NCI-H1105 (cell line): ENCODE measurements at regions not wholly inside any gene's neighbourhood (a gene's known extent, or its start where the extent isn't known, plus 50 kb on each side); places are given as distances from the start of the nearest gene placed in this dataset.

Experiments
- DNase-seq: peaks from one replicate; lab custom pipeline; 2025; lab: John Stamatoyannopoulos, UW

DNA sequence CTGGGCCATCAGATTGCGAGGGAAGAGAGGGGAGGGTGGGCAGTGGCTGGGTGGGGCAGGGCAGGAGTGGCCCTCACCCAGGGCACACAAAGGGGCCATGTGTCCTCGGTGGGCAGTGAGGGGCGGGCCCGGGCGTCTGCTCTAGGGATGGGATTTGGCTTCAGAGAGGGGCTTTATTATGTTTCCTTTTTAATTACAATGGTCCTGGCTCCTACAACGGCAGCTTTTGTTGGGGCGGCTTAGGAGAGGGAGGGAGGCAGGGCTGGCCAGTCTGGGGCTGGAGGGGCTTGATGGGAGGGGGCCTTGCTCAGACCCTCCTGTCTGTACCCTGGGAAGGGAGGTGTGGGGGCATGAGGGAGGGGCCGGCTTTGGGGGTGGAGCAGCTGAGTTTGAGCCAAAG lies 102.8 kb upstream of the WNT4 start:
- DNase-seq, result no peak

DNA sequence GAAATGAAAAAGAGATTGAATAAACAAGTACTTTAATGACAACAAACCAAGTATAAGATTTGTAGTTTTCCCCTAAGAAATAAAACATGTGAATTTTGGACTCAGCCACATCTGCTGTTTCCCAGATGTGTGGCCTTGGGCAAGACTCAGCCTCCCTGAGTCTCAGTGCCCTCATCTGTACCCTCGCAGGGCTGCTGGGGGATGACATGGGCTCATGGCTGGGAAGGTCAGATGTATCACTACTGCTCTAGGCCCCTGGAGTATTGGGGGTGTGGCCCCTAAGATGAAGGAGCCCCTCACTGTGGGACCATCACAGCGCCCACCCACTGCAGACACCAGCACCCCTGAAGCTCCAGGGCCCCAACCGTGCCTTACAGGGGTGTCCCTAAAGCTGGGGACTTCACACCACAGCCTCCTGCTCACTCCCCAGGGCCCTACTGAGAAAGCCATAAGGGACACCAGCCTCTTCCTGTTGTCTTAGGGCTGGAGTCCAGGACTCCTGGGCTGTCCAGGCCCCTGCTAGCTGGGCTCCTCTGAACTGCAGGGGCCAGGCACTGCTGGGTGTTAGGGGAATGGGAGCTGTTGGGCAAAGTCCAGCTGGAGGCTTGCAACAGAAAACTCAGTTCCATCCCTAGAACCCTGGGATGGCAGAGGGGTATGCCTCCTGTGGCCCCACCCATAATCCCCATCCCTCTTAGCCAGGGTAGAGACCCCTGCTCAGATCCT lies 104.0 kb upstream of the WNT4 start:
- DNase-seq, result no peak

DNA sequence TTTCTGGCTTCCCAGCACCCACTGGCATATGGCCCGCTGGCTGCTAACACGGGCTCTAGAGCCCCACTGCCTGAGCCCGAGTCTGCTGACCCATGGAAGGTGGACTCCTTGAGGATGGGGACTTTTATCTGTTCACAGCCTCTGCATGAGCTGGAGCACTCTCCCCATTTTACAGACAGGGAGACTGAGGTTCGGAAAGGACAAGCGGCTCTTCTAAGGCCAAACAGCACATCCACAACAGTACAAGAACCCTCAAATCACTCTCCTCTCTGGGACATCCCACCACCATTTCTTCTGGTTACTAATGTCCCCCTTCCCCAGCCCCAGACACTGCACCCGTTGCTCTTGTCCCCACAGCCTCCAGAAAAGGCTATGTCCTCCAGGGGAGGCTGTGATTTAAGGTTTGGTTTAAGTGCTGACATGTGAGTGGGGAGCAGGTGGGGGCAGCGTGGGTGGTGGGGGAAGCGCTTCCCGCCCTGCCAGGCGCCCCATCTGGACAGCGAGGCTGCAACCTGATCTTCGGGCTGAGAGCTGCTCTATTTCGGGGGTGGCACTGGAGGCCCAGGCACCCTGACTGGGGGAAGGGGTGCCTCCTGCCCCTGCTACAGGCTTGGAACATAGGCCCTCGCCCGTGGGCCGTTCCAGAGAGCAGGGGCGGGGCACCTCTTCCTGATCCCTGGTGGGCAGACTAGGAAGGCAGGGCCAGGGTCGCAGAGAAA lies 104.8 kb upstream of the WNT4 start:
- no peak for DNase-seq

DNA sequence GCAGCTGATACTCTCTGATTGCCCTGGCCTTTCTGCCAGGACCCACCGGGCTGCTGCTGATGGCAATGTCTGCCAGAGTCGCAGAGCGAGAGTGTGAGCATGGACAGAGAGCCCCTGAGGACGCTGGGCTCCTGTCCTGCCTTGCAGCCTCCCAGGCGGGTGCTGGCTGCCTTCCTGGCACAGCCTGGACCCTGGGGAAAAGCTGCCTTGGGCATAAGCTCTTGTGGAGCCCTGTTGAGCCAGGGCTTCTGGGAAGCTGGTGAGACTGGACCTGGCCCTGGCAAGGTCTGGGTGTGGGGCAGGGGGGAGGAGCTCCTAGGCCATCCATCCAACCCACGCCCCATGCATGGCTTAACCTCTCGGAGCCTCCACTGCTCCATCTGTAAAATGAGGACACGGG lies 105.8 kb upstream of the WNT4 start:
- no peak for DNase-seq

DNA sequence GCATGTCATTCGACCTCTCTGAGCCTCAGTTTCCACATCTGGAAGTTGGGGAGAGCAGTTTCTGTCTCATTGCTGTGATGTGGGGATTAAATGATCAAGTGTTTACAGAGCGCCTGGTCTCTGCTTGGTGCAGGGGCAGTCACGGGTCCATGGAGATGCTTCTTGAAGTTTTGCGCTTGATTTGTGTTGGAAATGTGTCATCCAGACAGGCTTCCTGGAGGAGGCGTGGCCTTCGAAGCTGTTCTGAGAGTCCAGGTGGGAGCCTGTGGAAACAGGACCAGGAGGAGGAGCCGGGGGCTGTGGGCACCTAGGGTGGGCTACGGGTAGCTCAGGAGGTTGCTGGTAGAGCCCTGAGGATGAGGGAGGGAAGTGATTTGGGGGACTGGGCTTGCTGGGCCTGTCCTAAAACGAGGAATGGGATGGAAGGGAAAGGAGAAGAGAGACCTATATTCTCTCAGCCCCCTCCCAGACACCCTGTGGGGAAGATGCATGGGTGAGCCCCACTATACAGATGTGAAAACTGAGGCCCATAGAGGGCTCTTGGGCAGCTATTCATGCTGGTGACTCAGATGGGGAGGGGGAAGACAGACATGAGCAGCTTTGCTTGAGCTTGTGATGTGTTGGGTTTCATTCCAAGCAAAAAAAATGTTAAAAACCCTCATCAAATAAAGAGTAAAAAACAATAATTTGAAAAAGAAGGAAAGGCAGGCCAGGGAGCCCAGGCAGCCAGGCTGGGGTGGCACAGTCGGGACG lies 107.2 kb upstream of the WNT4 start:
- no peak for DNase-seq

DNA sequence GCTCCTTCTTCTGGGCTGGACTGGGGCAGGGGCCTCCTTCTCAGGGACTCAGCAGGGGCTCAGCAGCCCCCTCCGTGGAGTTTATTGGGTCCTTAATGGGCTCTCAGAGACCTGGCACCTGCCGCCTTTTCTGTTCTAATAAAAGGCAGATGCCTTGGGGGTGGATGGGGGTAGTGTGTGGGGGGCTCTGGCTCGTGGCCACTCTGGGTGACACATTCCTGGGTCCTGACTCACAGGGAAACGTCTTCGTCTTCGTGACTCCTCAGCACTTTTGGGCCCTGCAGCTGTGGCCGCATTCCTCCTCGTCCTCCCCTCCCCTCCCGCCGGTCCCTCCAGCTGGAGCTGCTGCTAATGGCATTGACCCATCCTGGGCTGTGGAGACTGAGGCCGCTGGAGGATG lies 107.8 kb upstream of the WNT4 start:
- DNase-seq, result no peak

DNA sequence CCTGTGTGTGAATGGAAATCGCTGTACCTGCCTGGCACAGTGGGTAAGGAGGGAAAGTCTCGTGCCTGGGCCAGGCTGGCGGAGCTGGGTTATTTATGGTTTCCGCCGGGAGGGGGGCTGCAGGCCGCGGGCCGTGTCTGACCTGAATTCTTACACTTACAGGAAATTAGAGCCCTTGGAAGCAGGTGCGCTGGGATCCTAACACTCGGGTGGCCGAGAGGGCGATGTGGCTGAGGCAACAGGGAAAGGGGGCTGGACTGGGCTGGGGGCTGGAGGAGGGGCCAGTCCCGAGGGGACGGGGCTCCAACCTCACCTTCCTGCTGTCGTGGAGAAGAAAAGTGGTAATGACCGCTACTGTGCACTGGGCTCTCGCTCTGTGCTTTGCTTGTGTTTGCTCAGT lies 109.4 kb upstream of the WNT4 start:
- no peak for DNase-seq

DNA sequence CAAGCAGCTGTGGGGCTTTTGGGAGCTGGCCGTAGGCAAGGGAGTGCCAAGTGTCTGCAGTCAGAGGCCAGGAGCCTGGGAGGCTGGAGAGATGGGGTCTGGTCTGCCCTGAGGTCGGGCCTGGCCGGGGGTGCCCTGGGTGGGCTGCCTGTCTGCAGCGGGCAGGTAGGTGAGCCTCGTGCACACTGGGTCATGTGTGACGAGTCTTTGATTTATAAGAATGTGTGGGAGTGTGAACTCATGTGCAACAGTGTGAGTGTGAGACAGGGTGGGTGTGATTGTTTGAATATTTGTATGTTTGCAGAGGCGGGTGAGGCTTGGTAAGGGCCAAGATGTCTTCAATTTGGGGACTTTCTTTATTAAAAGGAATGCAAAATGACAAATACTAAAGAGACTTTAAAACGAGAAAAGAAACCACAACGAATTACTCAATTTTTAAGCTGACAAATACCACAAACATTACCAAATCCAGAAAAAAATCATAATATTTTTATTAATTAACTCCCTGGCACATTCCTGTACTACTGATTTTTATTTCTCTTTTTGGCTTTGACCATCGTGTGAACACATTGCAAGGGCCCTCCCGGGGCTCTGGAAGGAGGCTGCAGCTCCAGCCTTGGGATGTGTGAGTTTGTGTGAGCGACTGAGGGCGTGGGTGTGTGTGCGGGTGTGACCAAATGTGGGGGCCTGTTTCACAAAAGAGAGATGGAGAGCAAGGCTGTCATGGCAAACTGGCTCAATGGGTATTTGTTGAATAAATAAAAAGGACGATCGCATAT lies 110.3 kb upstream of the WNT4 start:
- DNase-seq, result no peak

DNA sequence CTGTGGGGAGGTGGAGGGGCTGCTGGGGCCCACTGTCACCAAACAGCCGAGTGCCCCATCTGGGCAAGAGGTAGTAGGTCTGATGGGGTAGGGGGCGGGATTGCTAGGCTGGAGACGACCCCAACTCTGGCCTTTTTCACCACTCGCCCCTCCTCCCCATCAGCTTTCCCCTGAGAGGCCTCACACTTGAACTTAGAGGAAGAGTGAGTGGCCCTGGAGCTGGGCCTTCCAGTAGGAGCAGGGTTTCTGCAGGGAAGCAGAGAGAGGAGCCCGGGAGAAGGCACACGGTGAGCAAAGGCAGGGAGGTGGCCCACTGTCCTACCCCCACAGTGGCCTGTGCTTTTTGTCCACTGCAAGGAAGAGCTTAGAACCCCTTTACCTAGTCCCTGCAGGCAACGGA lies 111.9 kb upstream of the WNT4 start:
- no peak for DNase-seq

DNA sequence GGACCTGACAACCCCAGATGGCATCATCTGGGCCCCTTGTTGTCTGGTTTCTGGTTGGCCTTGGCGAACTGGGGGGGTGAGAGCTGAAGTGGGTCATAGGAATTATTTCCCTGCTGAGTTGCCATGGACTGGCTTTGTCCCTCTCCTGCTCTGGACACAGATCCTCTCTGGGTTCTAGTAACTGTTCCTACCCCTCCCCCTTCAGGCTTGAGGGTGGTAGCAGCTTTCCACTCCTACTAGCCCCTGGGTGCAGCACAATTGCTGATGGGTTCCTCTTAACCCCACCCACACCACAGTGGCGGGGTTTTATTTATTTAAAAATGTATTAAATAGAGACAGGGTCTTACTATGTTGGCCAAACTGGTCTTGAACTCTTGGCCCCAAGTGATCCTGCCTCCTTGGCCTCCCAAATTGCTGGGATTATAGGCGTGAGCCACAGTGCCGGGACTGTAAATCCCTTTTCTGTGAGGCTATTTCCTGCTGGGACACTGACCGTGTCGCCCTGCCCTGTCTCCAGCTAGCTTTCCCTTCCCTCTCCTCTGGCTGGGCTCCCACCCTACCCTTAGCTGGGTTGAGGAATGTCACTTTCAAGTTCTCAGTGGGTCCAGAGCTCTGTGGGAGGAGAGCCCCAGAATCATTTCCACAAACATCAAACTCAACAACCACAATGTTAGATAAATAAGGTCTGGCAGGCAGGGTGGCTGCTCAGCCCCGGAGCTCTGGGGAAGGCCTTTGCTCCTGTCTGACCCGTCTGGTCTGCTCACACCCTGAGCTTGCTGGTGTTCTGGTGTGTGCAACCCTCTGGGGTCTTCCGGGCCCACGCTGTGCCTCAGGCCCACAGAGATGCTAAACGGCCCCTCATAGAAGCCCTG lies 112.7 kb upstream of the WNT4 start:
- DNase-seq, result no peak

DNA sequence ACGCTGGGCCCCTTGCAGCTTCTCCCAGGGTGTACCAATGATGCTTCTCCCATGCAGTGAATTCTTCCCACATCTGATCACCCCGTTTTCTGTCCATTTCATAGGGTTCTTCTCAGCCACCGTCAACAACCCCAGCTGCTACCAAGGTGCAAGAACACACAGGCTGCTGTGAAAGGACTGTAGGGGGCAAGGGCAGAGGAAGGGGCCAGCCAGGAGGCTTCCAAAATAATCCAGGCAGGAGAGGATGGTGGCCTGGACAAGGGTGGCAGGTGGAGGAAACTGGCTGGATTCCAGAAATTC lies 113.3 kb upstream of the WNT4 start:
- DNase-seq, result no peak

DNA sequence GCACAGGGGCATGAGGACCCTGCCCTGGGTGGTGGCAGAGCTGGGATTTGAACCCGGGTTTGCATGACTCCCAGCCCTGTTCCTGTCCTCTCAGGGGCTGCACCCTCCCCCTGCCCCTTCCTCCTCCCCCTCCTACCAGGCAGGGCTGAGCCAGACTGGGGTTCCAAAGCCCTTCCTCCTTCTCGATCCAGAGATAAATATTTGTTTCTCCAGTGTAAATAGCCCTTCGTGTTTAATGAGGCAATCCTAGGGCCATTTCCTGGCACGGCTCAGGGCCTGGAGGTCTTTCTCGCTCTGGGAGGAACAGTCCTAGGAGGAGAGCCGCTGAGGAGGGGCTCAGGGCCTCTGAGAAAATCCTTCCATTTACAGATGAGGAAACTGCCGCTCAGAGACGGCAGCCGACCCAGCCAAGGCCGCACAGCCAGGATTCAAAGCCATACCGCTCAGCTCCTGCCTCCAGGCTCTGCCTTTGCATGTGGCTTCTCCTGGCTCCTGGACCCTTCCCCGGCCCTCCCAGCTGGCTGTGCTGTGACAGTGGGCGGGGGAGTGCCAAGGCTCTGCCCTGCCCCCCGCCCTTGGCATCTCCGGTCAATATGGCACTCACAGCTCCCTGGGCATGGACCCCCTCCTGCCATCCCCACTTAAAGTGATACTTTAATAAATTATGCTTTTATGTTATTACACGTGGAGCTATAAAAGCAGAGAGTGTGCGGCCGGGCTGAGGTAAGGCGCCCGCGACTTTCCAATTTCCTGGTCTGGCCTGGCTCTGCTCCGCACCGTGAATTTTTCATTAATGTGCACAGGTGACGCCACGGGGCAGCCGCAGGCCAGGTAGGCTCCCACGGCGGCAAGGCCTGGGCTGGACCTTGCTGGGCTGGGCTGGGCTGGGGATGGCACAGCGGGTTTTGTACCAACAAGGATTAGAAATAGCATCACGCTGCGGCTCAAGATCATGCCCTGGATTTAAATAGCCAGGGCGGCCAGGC lies 114.7 kb upstream of the WNT4 start:
- DNase-seq, result no peak

DNA sequence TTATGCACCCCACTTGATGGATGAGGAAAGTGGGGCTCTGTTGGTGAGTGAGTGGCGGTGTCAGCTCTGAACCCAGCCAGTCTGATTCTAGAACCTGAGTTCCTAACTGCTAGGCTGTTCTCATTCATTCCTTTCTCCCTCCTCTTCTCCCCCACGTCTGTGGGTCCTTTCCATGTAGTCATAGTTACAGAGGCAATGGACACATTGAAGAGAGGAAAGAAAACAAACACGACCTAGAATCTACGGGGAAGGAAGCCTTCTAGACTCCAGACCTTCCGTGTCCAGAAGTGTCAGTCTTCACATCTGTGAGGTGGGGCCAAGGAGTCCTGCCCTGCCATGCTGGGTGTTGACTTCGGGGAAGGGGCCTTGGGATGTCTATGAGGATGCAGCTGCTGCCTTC lies 115.8 kb upstream of the WNT4 start:
- DNase-seq, result no peak

DNA sequence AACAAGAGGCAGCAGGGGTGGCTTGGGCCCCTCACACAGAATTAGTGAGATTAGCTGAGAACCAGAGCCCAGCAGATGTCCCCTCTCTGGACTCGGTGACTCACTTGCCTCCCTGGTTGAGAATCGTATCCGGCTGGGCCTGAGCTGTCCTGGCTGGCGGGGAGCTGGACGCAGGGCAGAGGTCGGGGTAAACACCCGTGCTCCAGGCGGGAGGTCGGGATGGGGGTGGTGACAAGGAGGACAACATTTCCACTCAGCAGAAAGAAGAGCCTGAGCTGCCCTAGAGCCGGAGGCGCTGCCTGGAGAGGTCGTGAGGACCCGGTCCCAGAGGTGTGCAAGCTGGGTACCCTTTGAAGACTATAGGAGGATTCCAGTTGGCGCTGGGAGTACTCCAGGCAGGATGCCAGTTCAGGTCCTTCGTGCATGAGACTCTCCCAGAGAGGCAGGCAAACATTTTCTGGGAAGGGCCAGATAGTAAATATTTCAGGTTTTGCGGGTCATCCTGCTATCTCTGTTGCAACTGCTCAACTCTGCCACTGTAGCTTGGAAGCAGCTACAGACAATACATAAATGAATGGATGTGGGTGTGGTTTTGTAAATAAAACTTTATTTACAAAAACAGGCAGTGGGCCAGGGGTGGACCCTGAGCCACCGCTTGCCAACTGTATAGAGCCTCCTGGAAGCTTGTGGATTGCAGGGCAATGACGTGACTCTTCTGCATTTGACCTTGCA lies 116.8 kb upstream of the WNT4 start:
- DNase-seq, result no peak

DNA sequence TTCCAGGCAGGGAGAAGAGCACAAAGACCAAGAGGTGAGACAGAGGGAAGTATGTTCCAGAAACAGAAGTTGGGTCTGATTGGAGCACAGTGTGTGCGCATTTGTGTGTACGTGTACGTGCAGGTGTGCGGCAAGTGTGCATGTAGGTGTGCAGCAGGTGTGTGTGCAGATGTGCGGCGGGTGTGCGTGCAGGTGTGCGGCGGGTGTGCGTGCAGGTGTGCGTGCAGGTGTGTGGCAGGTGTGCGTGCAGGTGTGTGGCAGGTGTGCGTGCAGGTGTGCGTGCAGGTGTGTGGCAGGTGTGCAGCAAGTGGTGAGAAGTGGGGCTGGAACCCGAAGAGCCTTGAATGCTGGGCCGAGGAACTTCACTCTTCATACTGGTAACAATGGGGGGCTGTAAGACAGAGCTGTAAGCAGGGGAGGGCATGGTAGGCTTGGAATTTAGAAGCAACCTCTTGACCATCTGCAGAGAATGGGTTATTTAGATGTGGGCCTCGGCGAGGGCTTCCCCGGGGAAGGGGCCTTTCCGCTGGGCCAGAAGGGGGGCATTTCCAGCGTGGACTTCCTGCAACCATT lies 118.0 kb upstream of the WNT4 start:
- no peak for DNase-seq

DNA sequence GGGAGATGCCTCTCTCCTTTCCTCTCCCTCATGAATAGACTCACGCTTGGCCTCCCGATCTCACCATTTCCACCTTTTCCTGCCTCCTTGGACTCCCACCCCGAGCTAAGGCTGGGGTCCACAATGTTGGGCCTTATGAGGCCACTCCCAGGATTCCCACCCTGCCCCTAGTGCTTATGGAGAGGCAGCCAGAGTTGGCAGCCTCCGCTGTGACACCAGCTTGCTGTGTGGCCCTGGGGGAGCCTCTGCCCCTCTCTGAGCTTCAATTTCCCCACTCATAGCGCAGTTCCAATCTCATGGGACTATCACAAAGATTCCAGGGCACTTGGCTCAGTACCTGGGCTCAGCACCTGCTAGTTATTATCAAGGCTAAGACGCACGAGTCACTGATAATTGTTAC lies 118.7 kb upstream of the WNT4 start:
- no peak for DNase-seq

DNA sequence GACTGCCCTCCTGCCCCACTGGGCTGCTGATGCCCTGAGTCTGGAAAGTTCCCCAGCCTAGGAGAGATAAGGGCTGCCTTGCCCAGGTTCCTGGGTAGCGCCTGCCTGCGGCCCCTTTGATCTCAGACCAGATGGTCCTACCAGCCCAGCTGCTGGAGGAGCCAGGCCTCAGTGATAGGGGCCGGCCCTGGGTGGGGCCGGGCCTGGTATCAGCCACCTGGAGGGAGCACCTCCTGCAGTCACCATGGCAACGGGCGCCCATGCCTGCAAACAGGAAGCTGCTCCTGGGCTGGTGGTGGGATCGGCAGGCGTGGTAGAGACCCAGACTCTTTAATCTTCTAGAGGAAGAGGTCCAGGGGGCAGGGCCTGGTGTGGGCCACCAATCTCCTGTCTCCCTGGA lies 119.7 kb upstream of the WNT4 start:
- no peak for DNase-seq

DNA sequence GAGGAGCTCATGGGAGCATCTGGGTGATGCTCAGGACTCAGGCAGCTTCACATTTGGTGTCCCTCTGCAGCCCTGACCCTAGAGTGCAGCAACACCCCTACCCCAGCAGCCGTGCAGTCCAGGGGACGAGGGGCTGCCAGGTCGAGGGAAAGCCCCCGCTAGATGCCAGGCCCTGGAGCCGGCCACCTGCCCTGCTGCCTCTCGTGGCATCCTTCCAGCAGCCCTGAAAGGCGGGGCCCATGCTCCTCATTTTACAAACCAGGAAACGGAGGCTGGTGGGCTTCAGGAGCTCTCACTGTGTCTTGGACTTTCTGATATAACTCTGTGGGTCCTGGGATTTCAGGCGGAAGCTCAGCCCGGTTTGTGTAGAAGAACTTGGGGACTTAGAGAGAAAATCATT lies 120.5 kb upstream of the WNT4 start:
- DNase-seq, result no peak
